GM19372 (cell line): ENCODE measurements at regions not wholly inside any gene's neighbourhood (a gene's known extent, or its start where the extent isn't known, plus 50 kb on each side); places are given as distances from the start of the nearest gene placed in this dataset.
"Not testable (repeated sequence)": the region's sequence is repeated elsewhere in the genome, so short reads cannot be mapped to it uniquely, and the experiment has no call there.

Experiments used
- ATAC-seq: cut with Tn5 transposase; IDR thresholded peaks from one replicate; pipeline ENCODE4 v1.9.1; 2021; ENCODE audit warnings: mild to moderate bottlenecking, low read depth, moderate library complexity; ENCODE audit not compliant: unreplicated experiment

- ATAC-seq: no peak
These were observed 852.5 kb upstream of the TENM4 start for GRCh38 chr11:80293293-80293692.

- ATAC-seq: no peak
These were observed 844.3 kb upstream of the TENM4 start for GRCh38 chr11:80284946-80285785.

GRCh38 chr11:80282643-80283042, 841.8 kb upstream of the TENM4 start:
- ATAC-seq: no peak

- no peak for ATAC-seq
These were observed 840.4 kb upstream of the TENM4 start for GRCh38 chr11:80281194-80281593.

GRCh38 chr11:80280737-80281136, 839.9 kb upstream of the TENM4 start:
- no peak for ATAC-seq

GRCh38 chr11:80261776-80262175, 820.9 kb upstream of the TENM4 start:
- no peak for ATAC-seq

GRCh38 chr11:80257319-80258015, 816.6 kb upstream of the TENM4 start:
- ATAC-seq: not testable (repeated sequence)

- no peak for ATAC-seq
These were observed 814.2 kb upstream of the TENM4 start for GRCh38 chr11:80255021-80255420.

GRCh38 chr11:80241766-80242165, 800.9 kb upstream of the TENM4 start:
- ATAC-seq: no peak

GRCh38 chr11:80240245-80240644, 799.4 kb upstream of the TENM4 start:
- ATAC-seq: no peak

- no peak for ATAC-seq
These were observed 798.4 kb upstream of the TENM4 start for GRCh38 chr11:80239217-80239616.

- ATAC-seq: no peak
These were observed 787.1 kb upstream of the TENM4 start for GRCh38 chr11:80227915-80228314.

- ATAC-seq: no peak
These were observed 773.6 kb upstream of the TENM4 start for GRCh38 chr11:80214413-80214812.

GRCh38 chr11:80211673-80212072, 770.8 kb upstream of the TENM4 start:
- no peak for ATAC-seq

GRCh38 chr11:80204021-80204420, 763.2 kb upstream of the TENM4 start:
- ATAC-seq: no peak

- no peak for ATAC-seq
These were observed 756.2 kb upstream of the TENM4 start for GRCh38 chr11:80196932-80197554.

GRCh38 chr11:80196041-80196440, 755.2 kb upstream of the TENM4 start:
- ATAC-seq: no peak

GRCh38 chr11:80194625-80195024, 753.8 kb upstream of the TENM4 start:
- no peak for ATAC-seq

- no peak for ATAC-seq
These were observed 753.2 kb upstream of the TENM4 start for GRCh38 chr11:80194016-80194415.

GRCh38 chr11:80188076-80188627, 747.3 kb upstream of the TENM4 start:
- ATAC-seq: no peak

- ATAC-seq: no peak
These were observed 745.9 kb upstream of the TENM4 start for GRCh38 chr11:80186692-80187091.
